Left renal pelvis (tissue), 4 donors: ENCODE measurements at regions not wholly inside any gene's neighbourhood (a gene's known extent, or its start where the extent isn't known, plus 50 kb on each side); places are given as distances from the start of the nearest gene placed in this dataset.

Experiments used
- DNase-seq, 4 donors: peaks; one replicate each; pipeline ENCODE4 v3.0.0-alpha.2; 2013; ENCODE audit warnings: low read depth in 4 of 4, low spot score in 3 of 4

DNA sequence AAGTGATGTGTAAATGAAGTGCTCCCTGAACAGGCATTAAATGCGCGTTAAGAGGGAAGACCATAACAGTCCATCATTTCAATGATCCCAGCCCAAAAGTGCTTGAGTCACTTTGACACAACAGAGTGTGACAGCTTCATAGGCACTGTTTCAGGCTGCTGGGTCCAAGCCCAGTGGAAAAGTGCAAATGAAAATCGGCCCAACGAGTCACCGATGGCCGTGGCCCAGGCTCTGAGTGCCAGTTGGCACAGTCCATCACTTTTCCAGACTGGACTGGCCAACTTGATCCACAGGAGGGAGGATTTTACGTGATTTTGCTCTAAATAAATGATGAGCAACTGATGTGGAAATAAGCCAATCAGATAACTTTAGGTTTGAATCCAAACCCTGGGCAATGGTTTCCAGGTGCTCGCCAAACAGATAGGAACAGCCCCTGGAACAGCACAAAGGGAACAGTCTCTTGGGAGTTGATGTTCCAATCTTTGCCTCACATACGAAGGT, 114.0 kb downstream of the SP3 start:
- DNase-seq = no peak

DNA sequence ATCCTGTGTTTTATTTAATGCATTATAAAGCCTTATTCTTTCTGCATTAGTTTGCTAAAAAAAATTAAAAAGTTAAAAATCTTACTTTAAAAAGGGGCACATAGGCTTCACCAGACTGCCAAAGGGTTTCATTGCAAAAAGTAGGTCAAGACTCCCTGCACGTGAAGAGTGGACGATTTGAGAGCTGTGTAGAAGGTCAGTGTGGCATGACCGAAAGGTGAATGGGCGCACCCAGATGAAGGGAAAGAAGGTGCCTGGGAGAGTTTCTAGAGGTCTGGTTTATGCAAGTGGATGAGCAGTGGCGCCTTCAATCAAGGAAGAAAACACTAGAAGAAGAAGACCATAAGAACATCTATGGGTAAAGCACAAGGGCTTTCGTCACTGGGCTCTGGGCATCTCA, 111.0 kb downstream of the SP3 start:
- no peak for DNase-seq

DNA sequence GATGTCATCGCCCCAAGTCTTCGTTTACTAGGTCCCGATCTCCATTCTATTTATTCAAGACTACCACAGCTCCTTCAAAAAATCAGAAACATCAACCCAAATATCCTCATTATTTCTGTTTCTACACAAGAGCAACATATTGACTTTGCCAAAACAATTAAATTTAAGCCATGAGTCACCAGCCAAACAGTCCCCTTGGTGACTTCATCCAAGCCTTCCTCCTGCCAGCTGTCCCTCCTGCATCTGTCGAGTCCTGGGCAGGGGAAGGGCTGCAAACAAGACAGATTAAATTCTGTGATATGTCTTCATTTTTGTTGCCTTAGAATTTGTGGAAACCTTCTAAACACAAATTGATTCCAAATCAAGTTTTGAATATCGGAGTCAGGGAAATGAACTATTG, 110.3 kb downstream of the SP3 start:
- no peak for DNase-seq

DNA sequence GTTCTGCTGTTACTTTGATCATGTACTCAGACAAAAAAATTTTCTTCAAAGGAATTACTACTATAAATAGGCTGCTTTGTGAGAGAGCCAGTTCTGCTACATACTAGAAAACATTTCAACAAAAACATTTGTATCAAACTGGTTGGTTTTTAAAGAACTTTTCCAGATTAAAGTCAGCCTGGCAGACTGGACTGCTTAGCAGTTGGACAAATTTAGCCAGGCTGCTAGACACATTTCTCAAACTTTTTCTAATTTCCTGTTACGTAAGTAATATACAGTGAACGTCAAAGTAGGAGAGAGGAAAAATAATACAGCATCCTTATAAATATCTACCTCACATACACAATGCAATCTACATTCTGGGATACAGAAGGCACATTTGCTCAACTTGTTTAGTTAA, 109.5 kb downstream of the SP3 start:
- DNase-seq = no peak
